ENCODE measurements at regions not wholly inside any gene's neighbourhood (a gene's known extent, or its start where the extent isn't known, plus 50 kb on each side); places are given as distances from the start of the nearest gene placed in this dataset.
"Not testable (repeated sequence)": the region's sequence is repeated elsewhere in the genome, so short reads cannot be mapped to it uniquely, and the experiment has no call there.

DNA sequence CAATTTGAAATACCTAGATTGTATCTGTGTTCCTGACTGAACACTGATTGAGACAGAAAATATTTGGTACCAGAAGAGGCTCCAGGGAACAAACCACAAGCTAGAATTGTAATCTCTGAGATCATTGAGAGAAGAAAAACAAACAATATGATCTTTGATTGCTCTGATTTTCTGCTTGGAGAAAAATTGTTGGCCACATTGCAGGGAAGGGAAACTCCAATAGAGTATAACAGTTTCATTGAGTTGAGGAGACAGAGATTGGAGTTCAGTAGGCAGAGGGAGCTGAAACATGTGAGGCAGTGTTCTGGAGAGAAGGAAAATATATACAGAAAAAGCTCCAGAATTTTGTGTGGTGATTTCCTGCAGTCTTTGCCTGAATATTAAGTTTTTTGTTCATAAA is 158.2 kb downstream of the C4orf33 start:
- no peaks in the 10 kb centered on the region for H3K4me1 ChIP-seq (ENCODE audit: control insufficient read depth, insufficient read depth, low read length, poor library complexity, severe bottlenecking)
- H3K9me3 ChIP-seq (ENCODE audit: control insufficient read depth, low read length), result no peaks in the 10 kb centered on the region
- no peak overlapping the region for H3K4me3 ChIP-seq (ENCODE audit: extremely low read depth, insufficient read depth, low read length, poor library complexity, severe bottlenecking)
- no peaks in the 10 kb centered on the region for H3K36me3 ChIP-seq (ENCODE audit: control insufficient read depth, insufficient read depth, low read length)
- H3K27ac ChIP-seq (ENCODE audit: low read depth, low read length, severe bottlenecking), result no peak overlapping the region

DNA sequence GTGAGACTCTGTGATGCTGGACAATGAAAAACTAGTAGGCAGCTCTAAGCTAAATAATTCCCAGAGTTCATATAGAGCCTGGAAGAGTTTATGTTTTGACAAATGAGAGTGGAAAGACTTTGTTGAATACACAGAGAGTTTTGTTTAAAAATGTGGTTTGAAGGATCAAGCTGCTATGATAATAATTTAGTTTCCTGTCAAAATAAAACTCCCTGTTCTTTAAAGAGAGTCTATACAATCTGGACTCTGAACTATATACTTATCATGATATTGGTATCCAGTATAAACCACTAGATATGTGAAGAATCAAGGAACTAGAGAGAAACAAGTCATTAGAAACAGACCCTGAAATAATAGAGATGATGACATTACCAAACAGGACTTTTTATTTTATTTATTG is 158.6 kb downstream of the C4orf33 start:
- Histone ChIP-seq H3K4me3 (ENCODE audit: extremely low read depth, insufficient read depth, low read length, poor library complexity, severe bottlenecking) (no peak overlapping the region), H3K36me3 (ENCODE audit: control insufficient read depth, insufficient read depth, low read length) (no peaks in the 10 kb centered on the region), H3K9me3 (ENCODE audit: control insufficient read depth, low read length) (no peaks in the 10 kb centered on the region), H3K4me1 (ENCODE audit: control insufficient read depth, insufficient read depth, low read length, poor library complexity, severe bottlenecking) (no peaks in the 10 kb centered on the region), H3K27ac (ENCODE audit: low read depth, low read length, severe bottlenecking) (no peak overlapping the region)

DNA sequence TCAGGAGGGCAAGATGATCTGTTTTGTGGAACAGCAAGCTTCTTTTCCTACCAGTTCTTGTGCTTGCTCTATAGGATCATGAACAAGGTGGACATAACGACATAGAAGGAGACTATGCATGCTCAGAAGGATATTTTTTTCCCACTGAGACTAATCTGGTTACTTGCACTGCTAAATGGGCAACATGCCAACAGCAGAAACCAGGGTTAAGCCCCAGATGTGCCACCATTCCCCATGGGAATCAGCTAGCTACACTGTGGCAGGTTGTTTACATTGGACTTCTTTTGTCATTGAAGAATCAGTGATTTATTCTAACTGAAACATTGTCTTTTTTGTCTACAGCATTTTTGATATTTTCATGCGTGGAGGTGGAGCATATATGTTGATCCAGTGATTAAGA is 165.6 kb downstream of the C4orf33 start:
- Histone ChIP-seq H3K9me3 (ENCODE audit: control insufficient read depth, low read length) (no peaks in the 10 kb centered on the region), H3K27ac (ENCODE audit: low read depth, low read length, severe bottlenecking) (no peak overlapping the region), H3K4me1 (ENCODE audit: control insufficient read depth, insufficient read depth, low read length, poor library complexity, severe bottlenecking) (no peaks in the 10 kb centered on the region), H3K4me3 (ENCODE audit: extremely low read depth, insufficient read depth, low read length, poor library complexity, severe bottlenecking) (no peak overlapping the region), H3K36me3 (ENCODE audit: control insufficient read depth, insufficient read depth, low read length) (no peaks in the 10 kb centered on the region)
- 93% methylated on average over 1 of the region's 2 CpGs; no CpG with 5 or more reads in 1 of the 2 experiments for WGBS, 2 experiments (ENCODE audit: insufficient coverage in 2 of 2)

DNA sequence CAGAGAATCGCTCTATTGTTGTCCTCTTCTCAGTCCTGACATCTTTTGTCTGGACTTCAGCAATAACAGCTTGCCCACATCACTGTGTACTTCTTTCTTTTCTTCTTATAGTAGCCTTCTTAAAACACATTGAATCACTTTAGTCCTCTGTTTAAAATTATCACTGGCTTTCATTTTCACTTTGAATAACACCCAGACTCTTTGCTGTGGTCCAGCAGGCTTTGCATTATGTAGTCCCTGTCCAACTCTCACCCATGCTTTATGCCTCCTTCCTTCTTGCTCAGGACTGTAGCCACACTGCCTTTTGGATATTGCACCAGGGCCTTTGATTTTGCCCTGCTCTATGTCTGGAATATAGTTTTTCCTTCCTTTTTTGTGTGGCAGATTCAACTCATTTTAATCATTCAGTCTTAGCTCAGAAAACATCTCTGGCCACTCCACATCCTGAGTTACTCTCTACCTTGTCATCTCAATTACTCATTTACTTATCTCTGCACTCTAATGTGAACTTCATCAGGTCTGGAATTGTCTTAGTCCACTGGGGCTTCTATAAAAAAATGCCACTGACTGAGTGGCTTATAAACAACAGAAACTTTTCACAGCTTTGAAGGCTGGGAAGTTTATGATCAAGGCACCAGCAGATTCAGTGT is 168.2 kb downstream of the C4orf33 start:
- whole genome bisulfite sequencing, 2 experiments (ENCODE audit: insufficient coverage in 2 of 2), result 100% methylated on average over 1 of the region's 1 CpG; no CpG with 5 or more reads in 1 of the 2 experiments

DNA sequence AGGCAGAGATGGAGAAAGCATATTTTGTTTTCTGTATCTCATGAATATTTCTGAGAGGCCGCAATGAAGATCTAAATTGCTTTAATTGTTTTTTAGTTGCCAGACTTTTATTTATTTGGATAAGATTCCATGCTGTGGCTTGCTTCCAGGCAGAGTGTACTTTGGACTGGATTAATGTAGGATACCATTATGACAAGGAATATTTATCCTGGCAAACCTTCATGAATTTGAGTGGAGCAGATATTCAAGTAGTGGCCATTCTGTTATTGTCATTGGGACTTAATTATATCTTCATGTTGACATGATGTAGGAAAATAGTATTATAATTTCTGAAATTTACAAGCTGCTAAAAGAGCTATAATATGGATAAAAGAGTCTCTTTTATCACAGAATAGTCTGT is 182.9 kb downstream of the C4orf33 start:
- H3K9me3 ChIP-seq (ENCODE audit: control insufficient read depth, low read length), result no peaks in the 10 kb centered on the region
- no peak overlapping the region for H3K4me3 ChIP-seq (ENCODE audit: extremely low read depth, insufficient read depth, low read length, poor library complexity, severe bottlenecking)
- 40 to 63% methylated on average over 1 of the region's 1 CpG for whole genome bisulfite sequencing, 2 experiments (ENCODE audit: insufficient coverage in 2 of 2)
- no peaks in the 10 kb centered on the region for H3K36me3 ChIP-seq (ENCODE audit: control insufficient read depth, insufficient read depth, low read length)
- no peak overlapping the region for H3K27ac ChIP-seq (ENCODE audit: low read depth, low read length, severe bottlenecking)
- H3K4me1 ChIP-seq (ENCODE audit: control insufficient read depth, insufficient read depth, low read length, poor library complexity, severe bottlenecking), result no peaks in the 10 kb centered on the region

More for the DNA sequence above, 168.2 kb downstream of the C4orf33 start:
- H3K36me3 ChIP-seq (ENCODE audit: control insufficient read depth, insufficient read depth, low read length), result no peaks in the 10 kb centered on the region
- H3K4me3 ChIP-seq (ENCODE audit: extremely low read depth, insufficient read depth, low read length, poor library complexity, severe bottlenecking), result no peak overlapping the region
- H3K4me1 ChIP-seq (ENCODE audit: control insufficient read depth, insufficient read depth, low read length, poor library complexity, severe bottlenecking), result no peaks in the 10 kb centered on the region
- no peak overlapping the region for H3K27ac ChIP-seq (ENCODE audit: low read depth, low read length, severe bottlenecking)
- no peaks in the 10 kb centered on the region for H3K9me3 ChIP-seq (ENCODE audit: control insufficient read depth, low read length)

DNA sequence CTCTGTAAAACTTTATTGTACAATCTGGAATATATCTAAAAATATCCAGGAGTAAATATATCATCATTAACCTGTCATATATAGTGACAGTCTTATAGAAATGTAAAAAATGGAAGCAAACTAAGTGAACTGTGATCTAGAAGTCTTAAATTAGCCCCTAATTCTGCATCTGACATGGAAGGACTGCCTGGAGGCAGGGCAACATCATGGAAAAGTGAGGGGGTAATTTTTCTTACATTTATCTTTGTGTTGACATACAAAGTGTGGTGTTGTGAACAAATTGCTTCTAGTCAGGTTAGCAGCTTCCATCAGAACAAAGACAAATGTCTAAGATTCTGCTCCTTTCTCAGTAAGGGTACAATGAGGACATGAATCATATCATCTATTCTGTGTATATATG is 186.3 kb downstream of the C4orf33 start:
- H3K4me1 ChIP-seq (ENCODE audit: control insufficient read depth, insufficient read depth, low read length, poor library complexity, severe bottlenecking), result no peaks in the 10 kb centered on the region
- H3K36me3 ChIP-seq (ENCODE audit: control insufficient read depth, insufficient read depth, low read length), result no peaks in the 10 kb centered on the region
- H3K9me3 ChIP-seq (ENCODE audit: control insufficient read depth, low read length), result no peaks in the 10 kb centered on the region
- no peak overlapping the region for H3K27ac ChIP-seq (ENCODE audit: low read depth, low read length, severe bottlenecking)
- H3K4me3 ChIP-seq (ENCODE audit: extremely low read depth, insufficient read depth, low read length, poor library complexity, severe bottlenecking), result no peak overlapping the region

DNA sequence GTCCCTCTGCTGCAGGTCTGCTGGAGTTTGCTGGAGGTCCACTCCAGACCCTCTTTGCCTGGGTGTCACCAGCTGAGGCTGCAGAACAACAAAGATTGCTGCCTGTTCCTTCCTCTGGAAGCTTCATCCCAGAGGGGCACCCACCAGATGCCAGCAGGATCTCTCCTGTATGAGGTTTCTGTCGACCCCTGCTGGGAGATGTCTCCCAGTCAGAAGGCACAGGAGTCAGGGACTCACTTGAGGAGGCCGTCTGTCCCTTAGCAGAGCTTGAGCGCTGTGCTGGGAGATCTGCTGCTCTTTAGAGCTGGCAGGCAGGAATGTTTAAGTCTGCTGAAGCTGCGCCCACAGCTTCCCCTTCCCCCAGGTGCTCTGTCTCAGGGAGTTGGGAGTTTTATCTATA is 196.2 kb downstream of the C4orf33 start:
- not testable (repeated sequence) for H3K4me3 ChIP-seq (ENCODE audit: extremely low read depth, insufficient read depth, low read length, poor library complexity, severe bottlenecking); H3K27ac ChIP-seq (ENCODE audit: low read depth, low read length, severe bottlenecking); H3K36me3 ChIP-seq (ENCODE audit: control insufficient read depth, insufficient read depth, low read length); H3K9me3 ChIP-seq (ENCODE audit: control insufficient read depth, low read length); H3K4me1 ChIP-seq (ENCODE audit: control insufficient read depth, insufficient read depth, low read length, poor library complexity, severe bottlenecking)
- 66 to 83% methylated on average over 2 of the region's 4 CpGs for WGBS, 2 experiments (ENCODE audit: insufficient coverage in 2 of 2)

DNA sequence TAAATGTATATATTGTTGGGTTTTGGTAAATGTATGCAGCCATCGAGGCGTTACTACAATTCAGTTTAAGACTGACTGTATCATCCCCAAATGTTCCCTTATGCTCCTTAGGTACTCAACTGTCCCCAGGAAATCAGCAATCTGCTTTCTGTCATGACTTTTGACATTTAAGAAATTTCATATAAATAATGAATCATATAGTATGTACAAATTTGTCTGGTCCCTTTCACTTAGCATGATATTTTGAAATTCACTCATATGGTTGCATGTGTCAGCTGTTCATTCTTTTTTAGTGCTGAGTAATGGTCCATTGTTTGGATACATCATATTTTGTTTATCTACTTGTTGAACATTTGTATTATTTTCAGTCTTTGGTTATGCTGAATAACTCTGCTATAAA is 218.8 kb downstream of the C4orf33 start:
- Histone ChIP-seq H3K9me3 (ENCODE audit: control insufficient read depth, low read length) (no peaks in the 10 kb centered on the region), H3K36me3 (ENCODE audit: control insufficient read depth, insufficient read depth, low read length) (no peaks in the 10 kb centered on the region), H3K4me1 (ENCODE audit: control insufficient read depth, insufficient read depth, low read length, poor library complexity, severe bottlenecking) (no peaks in the 10 kb centered on the region), H3K27ac (ENCODE audit: low read depth, low read length, severe bottlenecking) (no peak overlapping the region), H3K4me3 (ENCODE audit: extremely low read depth, insufficient read depth, low read length, poor library complexity, severe bottlenecking) (no peak overlapping the region)
- no CpG with 5 or more reads among the region's 2 CpGs for WGBS, 2 experiments (ENCODE audit: insufficient coverage in 2 of 2)

DNA sequence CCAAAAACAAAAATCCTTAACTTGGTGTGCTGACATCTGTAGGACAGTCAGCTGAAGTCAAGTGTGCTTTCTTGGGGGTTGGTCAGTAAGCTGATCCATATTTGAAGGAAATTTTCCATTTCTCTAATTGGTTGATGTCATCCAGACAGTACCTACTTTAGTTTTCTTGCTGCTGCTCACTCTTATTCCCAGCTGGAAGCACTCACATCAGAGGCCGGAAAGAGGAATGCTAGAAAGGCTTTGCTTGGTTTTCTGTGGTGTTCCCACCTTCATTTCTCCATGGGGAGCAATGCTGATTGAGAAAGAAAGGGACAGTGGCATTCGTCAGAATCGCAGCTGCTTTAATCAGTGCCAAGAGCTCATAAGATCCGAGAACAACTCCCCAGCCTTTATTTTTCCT is 227.0 kb downstream of the C4orf33 start:
- no peaks in the 10 kb centered on the region for H3K9me3 ChIP-seq (ENCODE audit: control insufficient read depth, low read length)
- WGBS, 2 experiments (ENCODE audit: insufficient coverage in 2 of 2), result 0 to 40% methylated on average over 1 of the region's 4 CpGs
- H3K4me3 ChIP-seq (ENCODE audit: extremely low read depth, insufficient read depth, low read length, poor library complexity, severe bottlenecking), result no peak overlapping the region
- no peaks in the 10 kb centered on the region for H3K4me1 ChIP-seq (ENCODE audit: control insufficient read depth, insufficient read depth, low read length, poor library complexity, severe bottlenecking)
- H3K36me3 ChIP-seq (ENCODE audit: control insufficient read depth, insufficient read depth, low read length), result no peaks in the 10 kb centered on the region
- H3K27ac ChIP-seq (ENCODE audit: low read depth, low read length, severe bottlenecking), result no peak overlapping the region

DNA sequence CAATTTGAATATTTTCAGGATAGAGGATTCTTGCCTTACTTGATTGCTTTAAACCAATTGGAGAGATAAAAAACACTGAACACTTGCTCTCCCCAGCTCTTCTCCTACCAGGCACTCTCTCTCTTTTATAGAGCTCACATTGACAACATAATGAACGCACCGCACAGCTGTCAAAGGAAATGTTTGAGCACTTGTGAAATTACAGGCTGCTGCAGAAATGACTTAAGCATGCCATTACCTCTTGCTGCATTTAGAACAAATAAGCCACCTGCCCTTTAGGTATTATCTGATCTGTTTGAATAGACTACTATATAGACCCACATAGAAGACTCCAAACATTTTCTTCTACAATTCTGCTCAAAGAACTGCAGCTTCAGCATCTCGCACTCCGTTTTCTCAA is 227.7 kb downstream of the C4orf33 start:
- no peaks in the 10 kb centered on the region for H3K4me1 ChIP-seq (ENCODE audit: control insufficient read depth, insufficient read depth, low read length, poor library complexity, severe bottlenecking)
- no peak overlapping the region for H3K4me3 ChIP-seq (ENCODE audit: extremely low read depth, insufficient read depth, low read length, poor library complexity, severe bottlenecking)
- H3K36me3 ChIP-seq (ENCODE audit: control insufficient read depth, insufficient read depth, low read length), result no peaks in the 10 kb centered on the region
- WGBS, 2 experiments (ENCODE audit: insufficient coverage in 2 of 2), result 81 to 90% methylated on average over 4 of the region's 4 CpGs
- H3K27ac ChIP-seq (ENCODE audit: low read depth, low read length, severe bottlenecking), result no peak overlapping the region
- no peaks in the 10 kb centered on the region for H3K9me3 ChIP-seq (ENCODE audit: control insufficient read depth, low read length)

DNA sequence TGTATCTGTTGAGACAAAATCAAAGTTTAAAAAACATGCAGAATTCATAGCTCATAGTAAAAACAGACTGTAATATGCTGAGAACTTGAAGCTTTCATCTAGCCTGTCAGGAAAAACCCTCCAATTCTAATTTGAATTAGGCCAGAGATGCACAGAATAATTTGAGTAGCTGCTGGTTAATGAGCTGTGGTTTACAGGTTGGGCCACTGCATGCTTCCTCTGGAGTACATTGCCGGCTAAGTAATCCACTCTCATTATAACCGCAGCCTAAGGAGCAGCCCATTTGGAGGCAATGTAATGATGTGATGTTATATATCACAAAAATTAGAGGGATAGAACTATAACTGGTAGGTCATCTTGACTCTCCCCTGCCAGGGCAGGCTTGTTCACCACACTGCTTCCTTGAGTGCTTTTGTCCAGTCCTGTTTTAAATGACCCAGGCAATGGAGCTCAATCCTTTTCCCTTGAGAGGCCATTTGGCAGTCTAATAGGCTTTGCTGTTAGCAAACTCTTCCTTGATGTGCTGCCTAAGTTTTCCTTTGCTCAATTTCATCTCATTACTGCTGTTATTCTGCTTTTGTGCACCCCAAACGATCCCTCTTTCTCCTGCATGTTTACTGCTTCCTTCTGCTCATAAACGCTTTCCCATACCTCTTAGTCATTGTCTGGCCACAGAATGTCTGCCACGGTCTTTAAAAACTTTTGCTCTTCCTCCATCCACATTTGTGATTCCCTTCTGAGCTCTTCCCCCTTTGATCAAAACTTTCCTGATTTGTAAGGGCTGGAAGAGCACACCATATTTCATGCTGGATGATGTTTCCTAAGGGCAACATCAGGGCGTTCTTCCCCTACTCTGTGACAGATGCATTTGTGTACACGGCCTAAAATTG is 230.9 kb downstream of the C4orf33 start:
- WGBS, 2 experiments (ENCODE audit: insufficient coverage in 2 of 2), result 83 to 88% methylated on average over 3 to 4 of the region's 7 CpGs

More for the DNA sequence above, 230.9 kb downstream of the C4orf33 start:
- Histone ChIP-seq H3K4me3 (ENCODE audit: extremely low read depth, insufficient read depth, low read length, poor library complexity, severe bottlenecking) (no peak overlapping the region), H3K27ac (ENCODE audit: low read depth, low read length, severe bottlenecking) (no peak overlapping the region), H3K36me3 (ENCODE audit: control insufficient read depth, insufficient read depth, low read length) (no peaks in the 10 kb centered on the region), H3K9me3 (ENCODE audit: control insufficient read depth, low read length) (peaks cover 7% of the 10 kb centered on the region), H3K4me1 (ENCODE audit: control insufficient read depth, insufficient read depth, low read length, poor library complexity, severe bottlenecking) (no peaks in the 10 kb centered on the region)
